Thyroid gland (tissue), 4 donors: ENCODE measurements at regions not wholly inside any gene's neighbourhood (a gene's known extent, or its start where the extent isn't known, plus 50 kb on each side); places are given as distances from the start of the nearest gene placed in this dataset.

Experiments used
- DNase-seq, 2 donors: peaks; one replicate each; pipeline ENCODE4 v3.0.0-alpha.2; 2019
- H3K27ac ChIP-seq, 3 donors: fragments of 200-600 bp; sonication (generic); 1 replicate in 2 of 3; 2 replicates in 1 of 3; pipeline ENCODE4 v1.5.1; 2016 to 2019; ENCODE audit warnings: mild to moderate bottlenecking in 1 of 3, moderate library complexity in 1 of 3
- H3K27me3 ChIP-seq: fragments of 200-600 bp; sonication (generic); one replicate; pipeline ENCODE4 v1.5.1; 2019
- H3K36me3 ChIP-seq, 2 donors: fragments of 200-600 bp; sonication (generic); one replicate each; pipeline ENCODE4 v1.5.1; 2016 to 2019
- H3K4me1 ChIP-seq, 2 donors: fragments of 200-600 bp; sonication (generic); one replicate each; pipeline ENCODE4 v1.5.1; 2017 to 2019
- H3K4me3 ChIP-seq, 3 donors: fragments of 200-600 bp; sonication (generic); replicated peaks in 1 of 3; 1 replicate in 2 of 3; 2 replicates in 1 of 3; pipeline ENCODE4 v1.5.1; 2016; ENCODE audit warnings: mild to moderate bottlenecking in 1 of 3
- H3K9me3 ChIP-seq: fragments of 200-600 bp; sonication (generic); one replicate; pipeline ENCODE4 v1.5.1; 2017
- CTCF ChIP-seq, 6 experiments: fragments of 200-600 bp in 3 of 6; fragments of 450-650 bp in 3 of 6; sonication (generic) in 3 of 6; IDR thresholded peaks; one replicate each; pipeline ENCODE4 v1.5.1; 2016 to 2019; ENCODE audit warnings: antibody characterized with exemption in 6 of 6, mild to moderate bottlenecking in 2 of 6, inconsistent platforms in 1 of 6, moderate library complexity in 1 of 6
- POLR2A ChIP-seq, 2 donors: fragments of 450-650 bp; IDR thresholded peaks; one replicate each; pipeline ENCODE4 v1.6.1; 2017; ENCODE audit warnings: antibody characterized with exemption in 2 of 2, mild to moderate bottlenecking in 2 of 2, moderate library complexity in 1 of 2
- WGBS, 2 donors: methylation state at CpG; one replicate each; pipeline ENCODE4 v1.1.5; 2017; 5-methylcytosine and 5-hydroxymethylcytosine counted together
- intact Hi-C: fragments of 100-400 bp; cut with DNase I; formaldehyde crosslinking; loops from one replicate; pipeline ENCODE4 v1.15.1; 2023

GRCh38 chr3:139839014-139839413, 96.0 kb upstream of the CLSTN2 start:
- no peaks in the 10 kb centered on the region for H3K4me1 ChIP-seq
- no peak for TF ChIP-seq POLR2A (IDR thresholded peaks at IDR 0.05)
- no peak for TF ChIP-seq CTCF (IDR thresholded peaks at IDR 0.05)
- H3K27me3 ChIP-seq, result no peaks in the 10 kb centered on the region
- intact Hi-C loops, result no loop called here
- no peak overlapping the region for H3K4me3 ChIP-seq
- no peak for DNase-seq
- H3K9me3 ChIP-seq, result no peaks in the 10 kb centered on the region
- 76 to 90% methylated on average over 1 of the region's 1 CpG for whole genome bisulfite sequencing, 2 donors
- no peak overlapping the region for H3K27ac ChIP-seq
- no peaks in the 10 kb centered on the region for H3K36me3 ChIP-seq

- H3K36me3 ChIP-seq, result no peaks in the 10 kb centered on the region
- intact Hi-C loops, result no loop called here
- no peaks in the 10 kb centered on the region for H3K4me1 ChIP-seq
- no peaks in the 10 kb centered on the region for H3K27me3 ChIP-seq
- WGBS, 2 donors, result 59 to 64% methylated on average over 3 of the region's 3 CpGs
- H3K4me3 ChIP-seq, result no peak overlapping the region
- no peak overlapping the region for H3K27ac ChIP-seq
- no peaks in the 10 kb centered on the region for H3K9me3 ChIP-seq
- TF ChIP-seq CTCF (IDR thresholded peaks at IDR 0.05), result no peak
- no peak for TF ChIP-seq POLR2A (IDR thresholded peaks at IDR 0.05)
- no peak for DNase-seq
These were observed 96.6 kb upstream of the CLSTN2 start for GRCh38 chr3:139838269-139838957.

GRCh38 chr3:139836698-139837464, 98.1 kb upstream of the CLSTN2 start:
- H3K27ac ChIP-seq, result no peak overlapping the region
- no peak for DNase-seq
- no peaks in the 10 kb centered on the region for H3K4me1 ChIP-seq
- no peaks in the 10 kb centered on the region for H3K9me3 ChIP-seq
- TF ChIP-seq POLR2A (IDR thresholded peaks at IDR 0.05), result no peak
- no peak for TF ChIP-seq CTCF (IDR thresholded peaks at IDR 0.05)
- no peak overlapping the region for H3K4me3 ChIP-seq
- no peaks in the 10 kb centered on the region for H3K27me3 ChIP-seq
- 69 to 70% methylated on average over 4 of the region's 4 CpGs for WGBS, 2 donors
- intact Hi-C loops, result no loop called here
- no peaks in the 10 kb centered on the region for H3K36me3 ChIP-seq

- WGBS, 2 donors, result 80 to 87% methylated on average over 7 of the region's 7 CpGs
- no peak for TF ChIP-seq POLR2A (IDR thresholded peaks at IDR 0.05)
- TF ChIP-seq CTCF (IDR thresholded peaks at IDR 0.05), result no peak
- H3K27ac ChIP-seq, result no peak overlapping the region
These were observed 98.9 kb upstream of the CLSTN2 start for GRCh38 chr3:139835830-139836683.

More at GRCh38 chr3:139835830-139836683, 98.9 kb upstream of the CLSTN2 start:
- intact Hi-C loops, result no loop called here
- Histone ChIP-seq H3K36me3 (no peaks in the 10 kb centered on the region), H3K9me3 (no peaks in the 10 kb centered on the region), H3K27me3 (no peaks in the 10 kb centered on the region), H3K4me1 (no peaks in the 10 kb centered on the region), H3K4me3 (no peak overlapping the region)
- DNase-seq, result no peak
